ENCODE measurements at regions not wholly inside any gene's neighbourhood (a gene's known extent, or its start where the extent isn't known, plus 50 kb on each side); places are given as distances from the start of the nearest gene placed in this dataset.

- no peak for DNase-seq
Observed at GRCh38 chr15:87131067-87131466, 1051.4 kb downstream of the AGBL1 start.

DNA sequence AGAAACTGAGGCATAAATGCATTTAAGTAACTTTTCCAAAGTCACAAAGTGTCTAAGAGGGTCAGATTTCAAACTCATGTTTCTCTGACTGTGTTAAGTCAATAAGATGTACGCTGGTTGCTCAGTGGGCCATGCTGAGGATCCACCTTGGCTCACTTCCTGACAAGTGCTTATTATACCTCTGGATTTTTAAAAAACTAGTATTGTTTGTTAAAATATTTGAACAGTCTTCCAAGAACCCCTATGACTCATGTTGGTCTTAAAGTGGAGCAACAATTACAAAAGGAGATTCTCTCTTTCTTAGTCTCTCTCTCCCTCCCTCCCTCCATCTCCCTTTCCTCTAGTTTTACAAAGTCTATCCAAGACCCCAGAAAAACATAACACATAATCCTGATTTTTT is 1050.2 kb downstream of the AGBL1 start:
- DNase-seq = no peak

DNA sequence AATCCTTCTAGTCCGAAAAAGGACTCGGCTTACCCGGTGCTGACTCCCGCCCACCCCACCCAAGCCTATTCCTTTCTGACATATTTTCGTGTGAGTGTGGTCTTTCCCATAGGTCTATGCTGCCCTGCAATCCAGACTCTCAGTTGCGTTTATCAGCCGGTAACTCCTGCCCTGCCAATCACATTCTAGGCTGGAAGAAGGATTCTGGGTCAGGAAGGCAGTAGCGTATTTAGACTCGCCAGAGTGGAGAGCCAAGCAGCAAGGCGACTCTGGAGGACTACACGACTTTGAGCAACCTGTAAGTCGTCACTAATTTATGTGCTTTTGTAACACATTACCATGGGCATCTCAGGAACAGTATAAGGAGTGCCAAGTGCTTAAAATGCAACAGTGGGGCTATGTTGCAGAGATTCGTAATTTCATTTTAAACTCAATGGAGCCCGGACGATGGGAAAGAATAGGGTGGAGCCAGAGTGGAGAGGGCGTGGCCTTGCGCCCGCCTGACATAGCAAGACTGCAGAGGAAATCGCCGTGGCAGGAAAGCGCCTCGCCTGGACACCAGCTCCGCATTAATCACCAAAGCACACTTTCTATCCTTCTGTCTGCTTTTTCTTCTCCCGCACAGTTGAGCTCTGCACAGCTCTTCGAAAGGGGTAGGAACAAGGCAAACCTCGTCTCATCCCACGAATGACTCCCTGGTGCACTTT is 1044.2 kb downstream of the AGBL1 start:
- no peak for DNase-seq

GRCh38 chr15:87121336-87121735 is 1041.7 kb downstream of the AGBL1 start:
- no peak for DNase-seq

DNA sequence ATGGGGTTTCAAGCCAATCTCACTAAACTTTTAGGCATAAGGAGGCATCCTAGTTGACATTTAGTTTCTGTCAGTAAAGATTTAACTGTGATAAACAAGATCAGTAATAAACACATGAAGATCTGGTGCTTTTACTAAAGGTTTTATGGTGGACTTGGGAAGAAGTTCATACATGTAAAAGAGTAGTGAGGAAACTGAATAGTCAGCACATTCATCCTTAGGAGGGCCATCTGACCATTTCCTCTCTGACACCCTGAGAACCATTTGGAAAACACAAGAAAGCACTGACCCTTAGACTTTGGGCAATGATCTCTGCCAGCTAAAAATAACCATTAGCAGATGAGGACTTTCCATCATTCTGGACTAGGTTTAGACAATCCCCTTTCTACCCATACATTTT is 1040.9 kb downstream of the AGBL1 start:
- DNase-seq = no peak

DNA sequence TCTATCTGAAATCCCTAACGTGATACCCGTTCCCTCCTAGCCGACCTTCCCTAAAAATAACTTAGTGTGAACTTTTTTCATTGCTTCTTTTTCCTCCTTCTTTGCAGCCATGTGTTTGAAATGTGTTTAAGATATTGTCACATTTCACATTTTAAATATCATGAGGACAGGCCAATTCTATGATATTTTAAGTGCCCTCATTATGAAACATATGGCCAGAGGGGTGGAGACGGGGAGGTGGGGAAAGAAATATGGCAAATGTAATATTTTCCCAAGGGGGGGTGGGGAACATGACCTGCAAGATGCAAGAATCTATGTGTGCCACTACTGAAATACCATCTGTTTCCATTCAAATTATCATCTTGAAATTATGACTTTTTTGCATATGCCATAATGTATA is 1039.2 kb downstream of the AGBL1 start:
- DNase-seq = no peak

GRCh38 chr15:87118435-87118834 is 1038.8 kb downstream of the AGBL1 start:
- DNase-seq = no peak

DNA sequence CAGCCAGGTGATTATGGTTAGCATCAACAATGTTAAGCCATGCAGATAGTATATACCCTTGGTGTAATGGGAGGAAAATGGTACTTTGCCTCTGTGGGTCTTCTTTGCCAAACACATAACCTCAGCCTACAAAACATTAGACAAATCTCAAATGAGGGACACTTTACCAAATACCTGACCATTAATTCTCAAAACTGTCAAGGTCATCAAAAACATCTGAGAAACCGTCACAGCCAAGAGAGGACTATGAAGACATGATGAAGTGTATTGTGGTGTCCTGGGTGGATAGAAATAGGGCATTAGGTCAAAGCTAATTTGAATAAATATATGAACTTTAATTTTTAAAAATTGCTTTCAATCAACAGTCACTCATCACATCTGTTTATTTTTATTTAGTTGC is 1036.1 kb downstream of the AGBL1 start:
- no peak for DNase-seq

DNA sequence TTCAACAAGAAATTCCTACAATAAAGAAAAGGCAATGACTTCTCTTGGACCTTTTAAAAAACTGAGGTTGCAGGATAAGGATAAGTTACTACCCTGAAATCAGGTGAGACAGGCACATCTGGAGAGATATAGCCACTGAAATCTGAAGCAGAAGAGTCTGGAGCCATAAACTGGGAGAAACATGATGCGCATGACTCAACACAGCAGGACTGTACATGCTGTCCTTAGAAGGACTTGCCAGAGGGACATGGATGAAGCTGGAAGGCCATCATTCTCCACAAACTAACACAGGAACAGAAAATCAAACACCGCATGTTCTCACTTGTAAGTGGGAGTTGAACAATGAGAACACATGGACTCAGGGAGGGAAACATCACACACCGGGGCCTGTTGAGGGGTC is 1020.2 kb downstream of the AGBL1 start:
- no peak for DNase-seq

DNA sequence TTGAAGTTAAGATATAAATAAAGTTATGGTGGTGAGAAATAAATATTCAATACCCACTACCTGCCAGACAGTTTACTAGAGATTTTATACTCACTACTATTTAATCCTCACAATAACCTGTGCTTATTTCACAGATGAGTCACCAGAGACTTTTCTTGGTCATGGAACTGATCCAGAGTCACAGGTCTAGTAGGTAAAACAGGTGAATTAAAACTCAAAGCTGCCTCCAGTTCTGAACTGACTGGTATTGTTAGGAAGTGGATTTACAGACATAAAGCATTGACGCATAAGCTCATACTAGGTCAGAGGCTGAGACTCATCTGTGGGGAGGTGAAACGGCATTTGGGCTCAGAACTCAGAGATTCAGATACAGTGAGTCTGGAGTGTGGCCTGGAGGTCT is 1009.9 kb downstream of the AGBL1 start:
- no peak for DNase-seq

DNA sequence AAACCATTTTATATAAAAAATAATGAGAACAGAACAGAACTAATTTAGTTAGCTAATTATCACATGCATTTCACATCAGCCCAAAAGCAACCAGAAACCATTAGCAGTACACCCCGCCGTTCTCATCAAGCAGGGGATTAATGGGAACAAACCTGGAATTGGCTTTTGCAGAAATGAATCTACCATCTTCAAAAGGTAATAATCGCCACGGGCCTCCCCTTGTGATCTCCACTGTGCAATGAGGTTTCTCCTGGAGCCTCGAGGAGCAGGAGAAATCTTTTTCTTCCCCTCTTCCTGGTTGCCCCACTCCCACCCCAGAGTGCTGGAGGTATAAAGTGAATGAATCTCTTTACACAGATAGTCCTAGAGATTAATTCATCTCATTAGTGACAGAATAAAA is 1003.5 kb downstream of the AGBL1 start:
- no peak for DNase-seq

- no peak for DNase-seq
Observed at GRCh38 chr15:87082581-87082980, 1002.9 kb downstream of the AGBL1 start.

DNA sequence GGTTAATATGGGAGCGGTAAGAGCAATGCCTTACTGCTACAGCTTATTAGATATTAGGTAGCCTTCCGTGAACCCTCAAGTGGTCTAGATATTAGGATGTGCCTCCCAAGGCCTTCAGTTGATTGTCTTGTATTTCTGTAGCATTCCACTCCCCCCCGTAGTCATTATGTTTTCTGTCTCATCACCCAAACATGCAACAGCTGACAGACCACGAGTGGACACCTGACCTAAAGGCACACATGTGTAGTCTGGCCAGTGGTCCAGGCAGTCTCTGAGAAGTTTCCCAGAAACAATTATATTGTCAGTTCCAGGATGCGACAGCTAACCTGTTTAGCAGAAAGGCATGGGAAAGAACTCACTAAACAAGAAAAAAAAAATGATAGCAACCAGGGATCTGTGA is 1000.9 kb downstream of the AGBL1 start:
- DNase-seq = no peak
